GM13976 (cell line): ENCODE measurements at regions not wholly inside any gene's neighbourhood (a gene's known extent, or its start where the extent isn't known, plus 50 kb on each side); places are given as distances from the start of the nearest gene placed in this dataset.
A peak's percentile ranks its signal among the peaks of the same experiment; 100 is the strongest.
"Not testable (repeated sequence)": the region's sequence is repeated elsewhere in the genome, so short reads cannot be mapped to it uniquely, and the experiment has no call there.

Experiments used
- DNase-seq: peaks from one replicate; pipeline ENCODE4 v3.0.0; 2012; ENCODE audit warnings: low spot score
- CTCF ChIP-seq: IDR thresholded peaks from 2 replicates; pipeline ENCODE4 v1.5.1; 2012; ENCODE audit warnings: borderline replicate concordance, mild to moderate bottlenecking; ENCODE audit not compliant: insufficient read depth; ENCODE audit errors: extremely low read depth, missing control alignments, control extremely low read depth
- in situ Hi-C: fragments of 300-500 bp; cut with MboI; formaldehyde crosslinking; loops from one replicate; pipeline ENCODE4 v1.12.0; 2022; ENCODE audit warnings: low sequenced_read_pairs, mixed read lengths, inconsistent platforms; ENCODE audit not compliant: unreplicated experiment

- in situ Hi-C loops: not testable (repeated sequence)
These were observed 70.8 kb downstream of the TBC1D26 start for GRCh38 chr17:15802917-15803316.

GRCh38 chr17:15806825-15807224, 74.7 kb downstream of the TBC1D26 start:
- in situ Hi-C loops: not testable (repeated sequence)

More at GRCh38 chr17:15802917-15803316, 70.8 kb downstream of the TBC1D26 start:
- not testable (repeated sequence) for DNase-seq

GRCh38 chr17:15813388-15813787, 81.3 kb downstream of the TBC1D26 start:
- DNase-seq, in situ Hi-C loops: not testable (repeated sequence)

More at GRCh38 chr17:15806825-15807224, 74.7 kb downstream of the TBC1D26 start:
- DNase-seq: not testable (repeated sequence)

- DNase-seq, in situ Hi-C loops: not testable (repeated sequence)
These were observed 81.9 kb downstream of the TBC1D26 start for GRCh38 chr17:15814003-15814402.

- DNase-seq, in situ Hi-C loops: not testable (repeated sequence)
These were observed 85.8 kb downstream of the TBC1D26 start for GRCh38 chr17:15817861-15818260.

GRCh38 chr17:15822280-15822679, 90.2 kb downstream of the TBC1D26 start:
- in situ Hi-C loops, DNase-seq: not testable (repeated sequence)

- not testable (repeated sequence) for DNase-seq
- in situ Hi-C loops: loop anchor here (25.0 kb wide), 1 partner anchor 133 kb away; no protein-coding TSS in a partner anchor
- TF ChIP-seq CTCF: peak; percentile 67
These were observed 96.7 kb downstream of the TBC1D26 start for GRCh38 chr17:15828727-15829314.

GRCh38 chr17:15830221-15830620, 98.1 kb downstream of the TBC1D26 start:
- DNase-seq: not testable (repeated sequence)
- in situ Hi-C loops: loop anchor here (25.0 kb wide), 1 partner anchor 132 kb away; no protein-coding TSS in a partner anchor

- peak; percentile 49 for DNase-seq
- in situ Hi-C loops: loop anchor here (25.0 kb wide), 1 partner anchor 131 kb away; no protein-coding TSS in a partner anchor
These were observed 99.1 kb downstream of the TBC1D26 start for GRCh38 chr17:15831182-15831581.

GRCh38 chr17:15832921-15833480, 100.9 kb downstream of the TBC1D26 start:
- in situ Hi-C loops: loop anchor here (25.0 kb wide), 1 partner anchor 129 kb away; no protein-coding TSS in a partner anchor
- not testable (repeated sequence) for DNase-seq

- not testable (repeated sequence) for DNase-seq
- in situ Hi-C loops: loop anchor here (25.0 kb wide), 1 partner anchor 128 kb away; no protein-coding TSS in a partner anchor
These were observed 101.8 kb downstream of the TBC1D26 start for GRCh38 chr17:15833890-15834289.

- in situ Hi-C loops: loop anchor here (25.0 kb wide), 1 partner anchor 127 kb away; no protein-coding TSS in a partner anchor
- DNase-seq: not testable (repeated sequence)
These were observed 103.4 kb downstream of the TBC1D26 start for GRCh38 chr17:15835481-15835880.

- in situ Hi-C loops: loop anchor here (25.0 kb wide), 1 partner anchor 126 kb away; no protein-coding TSS in a partner anchor
- DNase-seq: not testable (repeated sequence)
These were observed 104.3 kb downstream of the TBC1D26 start for GRCh38 chr17:15836249-15836982.

GRCh38 chr17:15836991-15837390, 104.9 kb downstream of the TBC1D26 start:
- in situ Hi-C loops: loop anchor here (25.0 kb wide), 1 partner anchor 125 kb away; no protein-coding TSS in a partner anchor

GRCh38 chr17:15847447-15848229, 97.3 kb upstream of the ADORA2B start:
- DNase-seq: not testable (repeated sequence)
- in situ Hi-C loops: loop anchor here (25.0 kb wide), 1 partner anchor 115 kb away; no protein-coding TSS in a partner anchor

More at GRCh38 chr17:15836991-15837390, 104.9 kb downstream of the TBC1D26 start:
- not testable (repeated sequence) for DNase-seq
